GM19452 (cell line): ENCODE measurements at regions not wholly inside any gene's neighbourhood (a gene's known extent, or its start where the extent isn't known, plus 50 kb on each side); places are given as distances from the start of the nearest gene placed in this dataset.

ENCODE experiments used
- ATAC-seq: cut with Tn5 transposase; IDR thresholded peaks from one replicate; pipeline ENCODE4 v1.9.1; 2021; ENCODE audit not compliant: unreplicated experiment

DNA sequence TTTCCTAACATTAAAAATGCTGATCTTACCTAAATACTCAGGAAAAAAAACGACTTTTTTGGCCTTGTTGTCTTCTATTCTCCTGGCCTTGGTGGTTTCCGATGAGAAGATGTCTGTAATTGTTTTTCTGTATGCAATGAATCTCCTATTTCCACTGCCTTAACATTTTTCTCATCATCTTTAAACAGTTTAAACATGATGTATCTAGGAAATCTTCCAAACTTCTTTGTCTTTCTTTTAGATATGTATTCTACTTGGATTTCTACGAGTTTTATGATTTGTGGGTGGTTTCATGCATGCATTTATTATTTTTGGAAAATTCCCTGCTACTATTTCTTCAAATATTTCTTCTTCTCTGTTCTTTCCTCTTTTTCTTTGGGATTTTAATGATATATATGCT, 288.6 kb upstream of the GYPC start:
- ATAC-seq = no peak

- ATAC-seq = no peak
These were observed 287.2 kb upstream of the GYPC start for GRCh38 chr2:126368758-126369157.

DNA sequence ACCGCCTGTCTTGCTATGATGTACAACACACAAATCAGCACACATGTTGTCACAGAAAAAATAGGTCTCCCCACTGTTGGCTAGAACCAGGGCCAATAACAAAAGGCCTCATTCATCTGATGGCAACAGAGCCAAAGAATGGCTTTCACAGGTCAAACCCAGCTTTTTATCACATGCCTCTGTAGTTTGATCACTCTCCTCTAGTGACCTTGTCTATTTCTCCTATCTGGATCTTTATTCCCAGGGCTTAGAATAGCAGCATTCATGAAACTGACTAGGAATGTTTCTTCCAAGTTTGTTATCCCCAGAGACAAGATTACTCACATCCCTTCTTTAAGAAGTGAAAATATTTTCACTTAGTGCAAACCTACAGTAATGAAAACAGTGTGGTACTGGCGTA, 285.8 kb upstream of the GYPC start:
- no peak for ATAC-seq

DNA sequence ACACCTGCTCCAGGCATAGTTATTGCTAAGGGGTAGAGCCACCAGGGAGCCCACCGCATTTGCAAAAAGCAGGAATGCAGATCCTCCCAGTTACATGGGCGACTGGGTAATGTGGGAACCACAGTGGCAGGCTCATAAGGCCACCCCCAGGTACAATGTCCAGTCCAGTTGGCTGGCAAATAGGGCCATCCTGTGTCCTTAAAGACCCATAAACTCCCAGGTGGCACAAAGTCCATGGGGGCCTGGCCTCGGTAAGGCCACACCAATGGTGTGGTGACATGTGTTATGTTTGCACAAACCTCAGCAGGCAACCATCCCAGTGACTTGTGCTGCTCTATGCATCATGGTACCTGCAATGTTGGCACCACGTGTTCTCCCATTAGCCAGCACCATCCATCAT, 283.6 kb upstream of the GYPC start:
- no peak for ATAC-seq

DNA sequence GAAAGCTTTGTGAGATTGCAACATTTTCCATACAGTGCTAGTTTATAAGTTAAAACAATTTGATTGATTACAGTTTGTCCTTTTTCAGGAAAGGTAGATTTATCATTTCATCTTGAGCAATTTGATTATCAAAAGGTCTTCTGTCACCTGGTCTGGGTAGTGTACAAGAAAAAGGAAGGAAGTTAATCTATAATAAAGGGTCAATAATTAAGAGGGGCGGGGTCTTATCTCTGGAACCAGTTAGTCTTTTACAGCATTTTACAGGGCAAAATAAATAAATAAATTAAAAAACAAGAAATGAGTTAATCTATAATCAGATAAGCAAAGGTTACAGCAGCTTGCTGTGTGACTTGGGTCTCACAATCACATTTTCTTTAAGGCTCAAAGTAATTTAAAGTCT, 277.8 kb upstream of the GYPC start:
- no peak for ATAC-seq

DNA sequence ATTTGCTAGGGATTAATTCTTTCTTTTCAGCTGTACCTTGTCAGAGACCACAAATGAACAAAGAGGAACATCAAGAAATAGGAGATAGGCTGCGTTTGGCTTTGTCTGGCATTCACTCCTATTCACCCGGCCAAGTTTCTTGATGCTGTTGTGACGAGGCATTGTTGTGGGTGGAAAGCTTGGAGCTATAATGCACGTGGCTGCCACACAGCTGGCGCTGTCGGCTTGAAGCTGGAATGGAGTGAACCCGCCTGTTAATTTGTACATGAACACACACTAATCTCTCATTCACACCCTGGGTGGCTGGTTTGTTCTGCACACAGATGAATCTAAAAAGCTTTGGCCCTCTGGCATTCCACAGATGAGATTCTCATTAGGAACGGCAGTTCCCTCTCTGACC, 274.9 kb upstream of the GYPC start:
- ATAC-seq = no peak

- ATAC-seq = no peak
These were observed 273.0 kb upstream of the GYPC start for GRCh38 chr2:126382998-126383397.

DNA sequence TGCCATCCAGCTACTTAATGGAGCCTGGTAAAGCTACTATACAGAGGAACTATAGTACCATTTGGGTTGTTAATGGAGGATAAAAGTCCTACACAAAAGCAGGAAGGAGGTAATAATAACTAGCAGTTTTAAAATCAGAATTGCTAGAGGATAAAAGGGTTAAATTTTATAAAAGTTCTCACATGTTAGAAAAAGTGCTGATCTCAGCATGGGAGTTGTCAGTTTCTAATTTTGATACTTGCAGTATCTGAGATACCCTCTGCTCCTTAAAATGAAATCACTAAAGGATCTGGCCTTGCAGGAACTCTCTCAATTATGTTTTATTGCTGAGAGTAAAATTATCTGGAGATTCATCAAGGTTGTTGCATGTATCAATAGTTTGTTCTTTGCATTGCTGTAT, 272.2 kb upstream of the GYPC start:
- no peak for ATAC-seq

GRCh38 chr2:126385441-126385840, 270.5 kb upstream of the GYPC start:
- no peak for ATAC-seq

DNA sequence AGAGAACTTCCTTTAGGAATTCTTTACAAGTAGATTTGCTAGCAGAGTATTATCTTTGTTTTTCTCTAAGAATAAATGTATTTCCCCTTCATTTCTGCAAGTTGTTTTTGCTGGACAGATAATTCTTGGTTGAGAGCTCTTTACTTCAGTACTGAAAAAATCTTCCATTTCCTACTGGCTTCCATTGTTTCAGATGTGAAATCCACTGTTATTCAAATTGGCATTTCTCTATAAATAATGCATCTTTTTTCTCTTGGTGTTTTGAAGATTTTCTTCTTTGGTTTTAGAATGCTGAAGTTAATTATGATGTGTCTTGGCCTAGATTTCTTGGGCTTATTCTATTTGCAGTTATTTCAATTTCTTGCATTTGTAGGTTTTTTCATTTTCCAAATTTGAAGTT, 270.0 kb upstream of the GYPC start:
- no peak for ATAC-seq

- no peak for ATAC-seq
These were observed 266.5 kb upstream of the GYPC start for GRCh38 chr2:126389446-126389845.

GRCh38 chr2:126392889-126393288, 263.1 kb upstream of the GYPC start:
- no peak for ATAC-seq

GRCh38 chr2:126399001-126399400, 257.0 kb upstream of the GYPC start:
- ATAC-seq = no peak

DNA sequence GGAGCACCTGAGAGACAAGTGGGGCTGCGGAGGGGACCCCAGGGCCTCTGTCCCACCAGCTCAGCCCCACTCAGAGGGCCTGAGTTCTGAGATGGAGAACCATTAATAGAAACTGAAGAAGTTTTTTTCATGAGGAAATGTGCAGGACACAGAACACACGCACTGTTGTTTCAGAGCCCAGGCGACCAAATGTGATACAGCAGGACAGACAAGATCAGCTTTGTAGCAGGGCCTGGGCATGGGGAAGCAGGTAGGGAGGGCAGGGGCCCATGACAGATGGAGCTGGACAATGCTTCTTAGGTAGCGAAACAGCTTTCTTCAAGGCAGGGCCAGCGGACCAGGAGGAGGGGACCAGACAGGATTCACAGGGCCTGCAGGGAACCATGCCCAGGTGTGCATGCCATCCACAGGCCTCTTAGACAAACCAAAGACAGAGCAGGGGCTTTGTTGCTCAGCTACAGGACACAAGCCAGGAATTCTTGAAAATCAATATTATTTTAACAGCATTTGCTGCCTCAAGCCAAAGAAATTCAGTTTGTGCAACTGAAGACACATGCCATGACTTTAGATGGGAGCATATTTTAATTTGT, 252.8 kb upstream of the GYPC start:
- ATAC-seq = no peak

- ATAC-seq = no peak
These were observed 249.7 kb upstream of the GYPC start for GRCh38 chr2:126406267-126406666.

DNA sequence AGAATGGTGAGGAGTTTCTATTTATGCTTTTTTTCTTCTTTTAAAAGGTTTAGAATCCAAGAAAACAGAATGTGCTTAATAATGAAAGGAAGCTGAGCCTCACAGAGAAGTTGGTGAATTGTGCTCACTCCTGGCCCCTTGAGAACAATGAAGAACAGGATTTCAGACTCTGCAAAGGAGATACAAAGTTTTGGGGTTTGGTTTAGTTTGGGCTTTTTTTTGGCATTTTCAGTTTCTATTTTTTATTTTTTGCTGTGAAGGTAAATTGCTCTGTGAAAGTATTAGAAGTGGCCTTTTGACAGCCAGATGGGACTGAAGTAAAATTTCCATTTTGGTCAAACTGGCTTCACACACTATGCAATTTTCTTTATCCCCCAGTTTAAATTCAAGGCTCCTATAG, 247.3 kb upstream of the GYPC start:
- ATAC-seq = no peak

- no peak for ATAC-seq
These were observed 246.1 kb upstream of the GYPC start for GRCh38 chr2:126409850-126410249.

- no peak for ATAC-seq
These were observed 242.9 kb upstream of the GYPC start for GRCh38 chr2:126413079-126413478.

DNA sequence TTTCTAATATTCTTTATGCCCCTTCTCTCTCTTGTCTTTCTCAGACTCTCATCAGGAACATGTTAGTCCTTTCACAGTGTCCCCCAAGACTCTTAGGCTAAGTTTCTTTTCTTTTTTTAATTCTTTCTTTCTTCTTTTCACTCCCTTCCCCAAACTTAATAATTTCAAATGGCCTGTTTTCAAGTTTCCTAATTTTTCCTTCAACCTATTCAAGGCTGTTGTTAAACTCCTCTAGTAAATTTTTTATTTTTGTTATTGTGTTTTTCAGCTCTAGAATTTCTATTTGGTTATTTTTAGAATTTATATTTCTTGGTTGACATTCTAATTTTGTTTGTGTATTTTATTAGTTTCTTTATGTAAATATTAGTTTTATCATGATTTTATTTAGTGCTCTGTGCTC, 236.6 kb upstream of the GYPC start:
- no peak for ATAC-seq

GRCh38 chr2:126425943-126426342, 230.0 kb upstream of the GYPC start:
- ATAC-seq = no peak

- no peak for ATAC-seq
These were observed 226.9 kb upstream of the GYPC start for GRCh38 chr2:126429103-126429502.

DNA sequence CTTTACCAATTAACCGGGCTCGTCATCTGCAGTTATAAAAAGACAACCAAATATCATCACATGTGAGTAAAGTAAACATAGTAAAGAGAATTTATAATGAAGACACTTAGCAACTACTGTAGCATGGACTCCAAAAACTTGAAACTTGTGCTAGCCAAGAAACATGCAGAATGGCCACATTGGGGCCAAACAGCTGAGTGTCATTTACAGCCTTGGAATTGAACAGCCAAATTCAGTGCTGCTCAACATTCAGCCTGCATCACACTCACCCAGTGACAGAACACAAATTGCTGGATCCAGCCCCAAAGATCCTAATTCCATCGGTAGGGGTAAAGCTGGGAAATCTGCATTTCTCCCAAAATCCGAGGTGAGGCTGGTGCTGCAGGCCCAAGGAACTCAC, 224.8 kb upstream of the GYPC start:
- no peak for ATAC-seq

DNA sequence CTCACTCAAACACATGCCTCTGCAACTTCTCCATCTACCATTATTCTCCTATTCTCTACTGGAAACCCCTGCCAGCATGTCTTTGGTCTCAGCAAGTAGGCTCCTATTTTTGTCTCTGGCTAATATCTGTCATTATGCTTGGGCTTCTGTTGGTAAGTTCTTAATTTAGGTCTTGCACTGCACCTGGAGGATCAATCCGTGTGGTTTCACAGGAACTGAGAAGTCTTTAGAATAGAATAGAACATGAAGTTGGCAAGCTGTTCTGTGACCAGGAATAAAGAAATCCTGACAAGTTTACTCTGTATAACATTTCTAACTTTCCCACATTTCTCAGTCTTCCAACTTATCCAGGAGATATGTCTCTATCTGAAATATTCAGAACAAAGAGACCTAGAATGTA, 219.5 kb upstream of the GYPC start:
- ATAC-seq = no peak

DNA sequence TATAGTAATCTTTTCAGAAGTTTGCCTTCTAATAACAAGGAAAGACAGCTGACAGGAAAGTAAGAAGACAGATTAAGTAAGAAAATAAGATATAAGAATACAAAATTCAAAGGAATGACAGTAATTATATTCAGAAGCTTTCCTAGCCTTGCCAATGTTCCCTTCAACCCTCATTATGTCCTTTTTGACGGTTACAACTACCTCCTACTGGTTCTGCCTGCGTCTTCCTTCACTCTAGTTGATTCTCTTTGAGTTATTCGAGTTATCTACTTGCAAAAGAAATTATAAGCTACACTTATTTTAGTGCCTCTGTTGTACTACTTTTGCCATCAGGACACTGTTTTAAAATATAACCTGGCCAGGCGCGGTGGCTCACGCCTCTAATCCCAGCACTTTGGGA, 218.9 kb upstream of the GYPC start:
- ATAC-seq = no peak
